HL-60 (cell line): ENCODE measurements at regions not wholly inside any gene's neighbourhood (a gene's known extent, or its start where the extent isn't known, plus 50 kb on each side); places are given as distances from the start of the nearest gene placed in this dataset.

ENCODE experiments used
- DNase-seq, 2 experiments: peaks; one replicate each; pipeline ENCODE4 v3.0.0-alpha.2; 2010 to 2020; ENCODE audit warnings: low read depth in 1 of 2, low spot score in 1 of 2
- H3K27ac ChIP-seq: fragments of 250-450 bp; sonication (Bioruptor Pico); replicated peaks from 2 replicates; pipeline ENCODE4 v1.5.1; 2020; ENCODE audit warnings: mild to moderate bottlenecking, moderate library complexity
- H3K27me3 ChIP-seq: fragments of 250-450 bp; sonication (Bioruptor Pico); 2 replicates; pipeline ENCODE4 v1.5.1; 2021; ENCODE audit warnings: mild to moderate bottlenecking, moderate library complexity; ENCODE audit not compliant: insufficient read depth, poor library complexity, severe bottlenecking
- H3K4me3 ChIP-seq: replicated peaks from 2 replicates; pipeline ENCODE4 v1.5.1; 2011; ENCODE audit warnings: mild to moderate bottlenecking, control low read depth, low read length; ENCODE audit not compliant: insufficient read depth
- CTCF ChIP-seq: IDR thresholded peaks from one replicate; pipeline ENCODE4 v1.5.1; 2011; ENCODE audit warnings: low read length, control low read depth, inconsistent platforms; ENCODE audit not compliant: insufficient read depth
- GABPA ChIP-seq: IDR thresholded peaks from 2 replicates; pipeline ENCODE4 v1.6.1; 2012; ENCODE audit warnings: low read depth
- POLR2AphosphoS5 ChIP-seq: IDR thresholded peaks from 2 replicates; pipeline ENCODE4 v1.6.1; 2012; ENCODE audit warnings: low read depth
- REST ChIP-seq: IDR thresholded peaks from 2 replicates; pipeline ENCODE4 v1.6.1; 2012; ENCODE audit warnings: low read depth; ENCODE audit not compliant: insufficient replicate concordance
- SPI1 ChIP-seq: IDR thresholded peaks from 2 replicates; pipeline ENCODE4 v1.6.1; 2012; ENCODE audit warnings: low read depth, mild to moderate bottlenecking, borderline replicate concordance

GRCh38 chr12:5248999-5249526 is 182.8 kb upstream of the NTF3 start:
- H3K4me3 ChIP-seq = no peak overlapping the region
- no peak overlapping the region for H3K27ac ChIP-seq
- DNase-seq = no peak
- no peak for TF ChIP-seq GABPA
- no peak for TF ChIP-seq SPI1
- no peak for TF ChIP-seq REST
- TF ChIP-seq POLR2AphosphoS5 = no peak
- H3K27me3 ChIP-seq = peaks cover 2% of the 10 kb centered on the region

DNA sequence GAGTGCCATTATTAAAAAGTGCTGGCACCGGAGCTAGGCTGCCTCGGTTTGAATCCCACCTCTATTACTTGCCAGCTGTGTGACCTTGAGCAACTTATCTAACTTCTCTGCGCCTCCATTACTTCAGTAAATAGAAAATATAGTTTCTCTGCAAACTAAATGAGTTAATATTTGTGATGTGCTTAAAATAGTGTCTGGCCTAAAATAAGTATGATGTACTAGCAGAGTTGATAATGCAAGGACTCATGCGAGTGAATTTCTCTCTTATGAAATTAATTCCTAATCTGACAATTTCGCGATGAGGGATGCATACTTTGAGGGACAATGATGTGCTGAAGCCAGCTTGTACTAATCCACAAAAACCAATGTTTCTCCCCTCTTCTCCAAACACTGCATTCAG is 180.8 kb upstream of the NTF3 start:
- H3K4me3 ChIP-seq = no peak overlapping the region
- DNase-seq = no peak
- no peaks in the 10 kb centered on the region for H3K27me3 ChIP-seq
- no peak overlapping the region for H3K27ac ChIP-seq
- TF ChIP-seq POLR2AphosphoS5 (no peak), GABPA (no peak), SPI1 (no peak), CTCF (no peak), REST (no peak)

- no peak for DNase-seq
- no peak overlapping the region for H3K4me3 ChIP-seq
- no peak overlapping the region for H3K27ac ChIP-seq
- no peak for TF ChIP-seq REST
- TF ChIP-seq GABPA = no peak
- TF ChIP-seq SPI1 = no peak
- no peaks in the 10 kb centered on the region for H3K27me3 ChIP-seq
Measured at GRCh38 chr12:5251786-5252185, 180.1 kb upstream of the NTF3 start.

- Histone ChIP-seq H3K27ac (no peak overlapping the region), H3K27me3 (peaks cover 2% of the 10 kb centered on the region), H3K4me3 (no peak overlapping the region)
- no peak for DNase-seq
- TF ChIP-seq REST (no peak), GABPA (no peak), CTCF (no peak), SPI1 (no peak), POLR2AphosphoS5 (no peak)
Measured at GRCh38 chr12:5254703-5255102, 177.2 kb upstream of the NTF3 start.
